H9 (cell line): ENCODE measurements at regions not wholly inside any gene's neighbourhood (a gene's known extent, or its start where the extent isn't known, plus 50 kb on each side); places are given as distances from the start of the nearest gene placed in this dataset.

Experiments used
- DNase-seq: peaks from one replicate; pipeline ENCODE4 v3.0.0-alpha.2; 2017
- H2AFZ ChIP-seq: one replicate; pipeline ENCODE4 v1.6.1; 2013; ENCODE audit warnings: mild to moderate bottlenecking, low read length, control low read depth, moderate library complexity
- H2AK5ac ChIP-seq: 2 replicates; pipeline ENCODE4 v1.6.1; 2013; ENCODE audit warnings: low read length, control low read depth, mixed read lengths; ENCODE audit not compliant: insufficient read length
- H2BK120ac ChIP-seq: one replicate; pipeline ENCODE4 v1.6.1; 2013; ENCODE audit warnings: low read depth, mild to moderate bottlenecking, low read length, control low read depth, inconsistent platforms; ENCODE audit not compliant: poor library complexity, severe bottlenecking
- H2BK12ac ChIP-seq: 2 replicates; pipeline ENCODE4 v1.6.1; 2013; ENCODE audit warnings: low read length, control low read depth, mixed read lengths, low read depth; ENCODE audit not compliant: insufficient read length
- H2BK15ac ChIP-seq: 2 replicates; pipeline ENCODE4 v1.6.1; 2013; ENCODE audit warnings: low read depth, low read length, control low read depth
- H2BK20ac ChIP-seq: one replicate; pipeline ENCODE4 v1.6.1; 2013; ENCODE audit warnings: low read depth, mild to moderate bottlenecking, low read length, control low read depth, inconsistent platforms; ENCODE audit not compliant: poor library complexity, severe bottlenecking
- H2BK5ac ChIP-seq: 2 replicates; pipeline ENCODE4 v1.6.1; 2013; ENCODE audit warnings: low read length, control low read depth, mixed read lengths; ENCODE audit not compliant: insufficient read length
- H3K14ac ChIP-seq: 2 replicates; pipeline ENCODE4 v1.6.1; 2013; ENCODE audit warnings: low read length, control low read depth; ENCODE audit not compliant: insufficient read depth
- H3K18ac ChIP-seq: 2 replicates; pipeline ENCODE4 v1.6.1; 2013; ENCODE audit warnings: low read depth, mild to moderate bottlenecking, mixed read lengths, low read length, control low read depth; ENCODE audit not compliant: insufficient read length
- H3K23ac ChIP-seq: 2 replicates; pipeline ENCODE4 v1.6.1; 2013; ENCODE audit warnings: low read length, control low read depth, mixed read lengths, low read depth; ENCODE audit not compliant: insufficient read length
- H3K23me2 ChIP-seq: 2 replicates; pipeline ENCODE4 v1.6.1; 2013; ENCODE audit warnings: low read depth, mild to moderate bottlenecking, mixed read lengths, low read length, control low read depth; ENCODE audit not compliant: insufficient read length, poor library complexity, severe bottlenecking
- H3K27ac ChIP-seq: 2 replicates; pipeline ENCODE4 v1.5.1; 2013; ENCODE audit warnings: low read length, control low read depth, mixed read lengths, low read depth; ENCODE audit not compliant: insufficient read length
- H3K27me3 ChIP-seq: 2 replicates; pipeline ENCODE4 v1.6.1; 2013; ENCODE audit warnings: low read length, control low read depth, inconsistent platforms; ENCODE audit not compliant: insufficient read depth
- H3K4ac ChIP-seq: 2 replicates; pipeline ENCODE4 v1.6.1; 2013; ENCODE audit warnings: low read depth, mild to moderate bottlenecking, control low read depth, inconsistent platforms, low read length, moderate library complexity
- H3K4me1 ChIP-seq: 2 replicates; pipeline ENCODE4 v1.6.1; 2013; ENCODE audit warnings: low read length, control low read depth, inconsistent platforms; ENCODE audit not compliant: insufficient read depth
- H3K4me2 ChIP-seq: 2 replicates; pipeline ENCODE4 v1.6.1; 2013; ENCODE audit warnings: low read length, control low read depth, mixed read lengths; ENCODE audit not compliant: insufficient read length, insufficient read depth
- H3K56ac ChIP-seq: 2 replicates; pipeline ENCODE4 v1.6.1; 2013; ENCODE audit warnings: low read depth, mild to moderate bottlenecking, mixed read lengths, low read length, control low read depth; ENCODE audit not compliant: insufficient read length
- H3K79me1 ChIP-seq: 2 replicates; pipeline ENCODE4 v1.6.1; 2013; ENCODE audit warnings: low read depth, mild to moderate bottlenecking, moderate library complexity, low read length, control low read depth, inconsistent platforms; ENCODE audit not compliant: insufficient read depth, poor library complexity, severe bottlenecking
- H3K79me2 ChIP-seq: 2 replicates; pipeline ENCODE4 v1.6.1; 2013; ENCODE audit warnings: low read length, control low read depth, inconsistent platforms; ENCODE audit not compliant: insufficient read depth
- H3K9ac ChIP-seq: 2 replicates; pipeline ENCODE4 v1.6.1; 2013; ENCODE audit warnings: low read length, control low read depth, mixed read lengths; ENCODE audit not compliant: insufficient read length; ENCODE audit errors: extremely low read depth
- H3K9me3 ChIP-seq: one replicate; pipeline ENCODE4 v1.6.1; 2013; ENCODE audit warnings: low read depth, low read length, inconsistent platforms; ENCODE audit not compliant: control insufficient read depth
- H3T11ph ChIP-seq: one replicate; pipeline ENCODE4 v1.6.1; 2013; ENCODE audit warnings: mild to moderate bottlenecking, low read length, control low read depth, inconsistent platforms
- H4K20me1 ChIP-seq: one replicate; pipeline ENCODE4 v1.6.1; 2013; ENCODE audit not compliant: control insufficient read depth, insufficient read length, insufficient read depth
- H4K5ac ChIP-seq: 2 replicates; pipeline ENCODE4 v1.6.1; 2013; ENCODE audit warnings: low read depth, mild to moderate bottlenecking, mixed read lengths, low read length, control low read depth; ENCODE audit not compliant: insufficient read length
- H4K8ac ChIP-seq: replicated peaks from 2 replicates; pipeline ENCODE4 v1.6.1; 2013; ENCODE audit warnings: low read length, control low read depth, mixed read lengths, low read depth; ENCODE audit not compliant: insufficient read length
- H4K91ac ChIP-seq: 2 replicates; pipeline ENCODE4 v1.6.1; 2013; ENCODE audit warnings: low read depth, mild to moderate bottlenecking, moderate library complexity, mixed read lengths, low read length, control low read depth; ENCODE audit not compliant: insufficient read length
- H3K27ac Mint-ChIP-seq, 3 experiments: 2 replicates in 2 of 3; 3 replicates in 1 of 3; pipeline ENCODE4 v1.8.0; 2020 to 2021; ENCODE audit warnings: mixed read lengths in 3 of 3, mild to moderate bottlenecking in 1 of 3, moderate library complexity in 1 of 3
- H3K27me3 Mint-ChIP-seq: 2 replicates; pipeline ENCODE4 v1.8.0; 2021; ENCODE audit warnings: low read depth, mild to moderate bottlenecking, moderate library complexity, mixed read lengths
- H3K36me3 Mint-ChIP-seq, 3 experiments: 2 replicates in 2 of 3; 3 replicates in 1 of 3; pipeline ENCODE4 v1.8.0; 2020 to 2021; ENCODE audit warnings: low read depth in 3 of 3, mixed read lengths in 3 of 3; ENCODE audit not compliant: insufficient read depth in 1 of 3
- H3K4me1 Mint-ChIP-seq, 2 experiments: 2 replicates each; pipeline ENCODE4 v1.8.0; 2020; ENCODE audit warnings: mixed read lengths in 2 of 2
- H3K4me3 Mint-ChIP-seq, 2 experiments: 2 replicates in 1 of 2; 3 replicates in 1 of 2; pipeline ENCODE4 v1.8.0; 2020 to 2021; ENCODE audit warnings: mild to moderate bottlenecking in 2 of 2, mixed read lengths in 2 of 2, moderate library complexity in 1 of 2
- H3K9me3 Mint-ChIP-seq, 2 experiments: 2 replicates in 1 of 2; 3 replicates in 1 of 2; pipeline ENCODE4 v1.8.0; 2020; ENCODE audit warnings: mild to moderate bottlenecking in 2 of 2, mixed read lengths in 2 of 2, moderate library complexity in 1 of 2
- WGBS: extraction: QIAGEN DNeasy Blood & Tissue Kit; methylation state at CpG from one replicate; pipeline ENCODE4 v1.1.7; 2013; ENCODE audit warnings: missing lambda C conversion rate, low lambda C conversion rate, mixed read lengths; ENCODE audit not compliant: insufficient read length; ENCODE audit errors: extremely low coverage; 5-methylcytosine and 5-hydroxymethylcytosine counted together
- TF ChIP-seq, protein P1 (sequence below): fragments of 200-600 bp; sonication (generic); conservative IDR thresholded peaks from 3 replicates; pipeline ENCODE4 v1.8.0; 2021; ENCODE audit warnings: antibody characterized with exemption, mild to moderate bottlenecking

DNA sequence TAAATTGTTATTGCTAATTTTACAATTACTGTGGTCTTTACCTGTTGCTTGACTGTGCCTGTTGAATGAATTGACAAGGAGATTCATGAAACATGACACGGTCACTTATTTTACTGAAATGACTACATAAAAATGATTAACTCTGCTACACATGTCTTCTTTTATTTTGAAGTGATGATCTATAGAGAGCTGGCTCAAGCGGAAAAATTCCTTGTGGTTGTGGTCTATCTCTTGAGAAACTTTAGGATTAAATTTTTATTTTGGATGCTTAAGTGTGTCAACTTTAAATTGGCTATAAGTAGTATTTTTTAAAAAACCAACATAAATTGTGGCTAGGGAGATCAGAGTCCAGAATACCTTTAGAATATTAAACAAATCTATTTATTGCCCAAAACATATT, 131.8 kb upstream of the PITX2 start:
- Histone ChIP-seq H2AK5ac (no peak overlapping the region), H3K27ac (no peak overlapping the region), H3K23ac (no peak overlapping the region), H2BK15ac (no peak overlapping the region), H3K9me3 (no peaks in the 10 kb centered on the region), H4K5ac (no peak overlapping the region), H3K18ac (no peak overlapping the region), H3T11ph (no peak overlapping the region), H2BK120ac (no peak overlapping the region), H3K56ac (no peak overlapping the region), H4K20me1 (no peaks in the 10 kb centered on the region), H4K91ac (no peak overlapping the region), H2BK12ac (no peak overlapping the region), H2BK20ac (no peak overlapping the region), H3K4me1 (no peaks in the 10 kb centered on the region), H3K14ac (no peak overlapping the region), H3K23me2 (no peaks in the 10 kb centered on the region), H3K79me1 (no peaks in the 10 kb centered on the region), H2AFZ (no peak overlapping the region), H3K4ac (no peak overlapping the region), H4K8ac (no peak overlapping the region), H3K4me2 (no peak overlapping the region), H3K27me3 (no peaks in the 10 kb centered on the region), H2BK5ac (no peak overlapping the region), H3K79me2 (no peaks in the 10 kb centered on the region), H3K9ac (no peak overlapping the region)
- no peak for DNase-seq
- Mint-ChIP-seq H3K36me3 (no peaks in the 10 kb centered on the region), H3K9me3 (no peaks in the 10 kb centered on the region), H3K27ac (no peak overlapping the region), H3K4me3 (no peak overlapping the region), H3K4me1 (peaks cover 0 to 2% of the 10 kb centered on the region in 2 experiments; a peak in 1 of 4 replicates), H3K27me3 (no peaks in the 10 kb centered on the region)
- TF ChIP-seq, protein P1, sequence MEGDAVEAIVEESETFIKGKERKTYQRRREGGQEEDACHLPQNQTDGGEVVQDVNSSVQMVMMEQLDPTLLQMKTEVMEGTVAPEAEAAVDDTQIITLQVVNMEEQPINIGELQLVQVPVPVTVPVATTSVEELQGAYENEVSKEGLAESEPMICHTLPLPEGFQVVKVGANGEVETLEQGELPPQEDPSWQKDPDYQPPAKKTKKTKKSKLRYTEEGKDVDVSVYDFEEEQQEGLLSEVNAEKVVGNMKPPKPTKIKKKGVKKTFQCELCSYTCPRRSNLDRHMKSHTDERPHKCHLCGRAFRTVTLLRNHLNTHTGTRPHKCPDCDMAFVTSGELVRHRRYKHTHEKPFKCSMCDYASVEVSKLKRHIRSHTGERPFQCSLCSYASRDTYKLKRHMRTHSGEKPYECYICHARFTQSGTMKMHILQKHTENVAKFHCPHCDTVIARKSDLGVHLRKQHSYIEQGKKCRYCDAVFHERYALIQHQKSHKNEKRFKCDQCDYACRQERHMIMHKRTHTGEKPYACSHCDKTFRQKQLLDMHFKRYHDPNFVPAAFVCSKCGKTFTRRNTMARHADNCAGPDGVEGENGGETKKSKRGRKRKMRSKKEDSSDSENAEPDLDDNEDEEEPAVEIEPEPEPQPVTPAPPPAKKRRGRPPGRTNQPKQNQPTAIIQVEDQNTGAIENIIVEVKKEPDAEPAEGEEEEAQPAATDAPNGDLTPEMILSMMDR, result no peak
- no CpG with 5 or more reads among the region's 2 CpGs for WGBS
